Prostate gland (tissue), 2 donors: ENCODE measurements at regions not wholly inside any gene's neighbourhood (a gene's known extent, or its start where the extent isn't known, plus 50 kb on each side); places are given as distances from the start of the nearest gene placed in this dataset.
A peak's percentile ranks its signal among the peaks of the same experiment; 100 is the strongest.

Experiments
- DNase-seq: peaks from one replicate; pipeline ENCODE4 v3.0.0-alpha.2; 2019; ENCODE audit warnings: low spot score
- H3K27ac ChIP-seq, 2 donors: fragments of 200-600 bp; sonication (generic); 2 replicates each; pipeline ENCODE4 v1.5.1; 2017 to 2019
- H3K27me3 ChIP-seq: fragments of 200-600 bp; sonication (generic); replicated peaks from 2 replicates; pipeline ENCODE4 v1.5.1; 2019; ENCODE audit not compliant: insufficient read depth
- H3K36me3 ChIP-seq, 2 donors: fragments of 200-600 bp; sonication (generic); 1 replicate in 1 of 2; 2 replicates in 1 of 2; pipeline versions ENCODE4 v1.5.1 to v1.8.1; 2017 to 2019
- H3K4me1 ChIP-seq: fragments of 200-600 bp; sonication (generic); replicated peaks from 2 replicates; pipeline ENCODE4 v1.5.1; 2019
- H3K4me3 ChIP-seq, 2 donors: fragments of 200-600 bp; sonication (generic); 2 replicates each; pipeline ENCODE4 v1.5.1; 2017 to 2019
- H3K9me3 ChIP-seq: fragments of 200-600 bp; sonication (generic); 2 replicates; pipeline ENCODE4 v1.5.1; 2017
- CTCF ChIP-seq, 4 experiments: fragments of 200-600 bp in 2 of 4; fragments of 450-650 bp in 2 of 4; sonication (generic) in 2 of 4; IDR thresholded peaks; 1 replicate in 3 of 4; 2 replicates in 1 of 4; pipeline ENCODE4 v1.5.1; 2016 to 2019; ENCODE audit warnings: antibody characterized with exemption in 4 of 4, mild to moderate bottlenecking in 2 of 4, moderate library complexity in 2 of 4
- POLR2A ChIP-seq: fragments of 450-650 bp; IDR thresholded peaks from one replicate; pipeline ENCODE4 v1.6.1; 2016; ENCODE audit warnings: antibody characterized with exemption, mild to moderate bottlenecking
- POLR2AphosphoS5 ChIP-seq: sonication (generic); formaldehyde crosslinking; IDR thresholded peaks from one replicate; pipeline ENCODE4 v1.6.1; 2017; ENCODE audit warnings: antibody characterized with exemption
- WGBS: methylation state at CpG from one replicate; pipeline ENCODE4 v1.1.5; 2018; 5-methylcytosine and 5-hydroxymethylcytosine counted together
- intact Hi-C: fragments of 100-400 bp; cut with DNase I; formaldehyde crosslinking; loops from one replicate; pipeline ENCODE4 v1.14.2; 2022

- intact Hi-C loops = loop anchor here (5.0 kb wide), 2 partner anchors 241 to 401 kb away; partner anchors contain the start of gene RPGR
- Histone ChIP-seq H3K4me3 (no peak overlapping the region), H3K4me1 (no peaks in the 10 kb centered on the region), H3K27me3 (no peaks in the 10 kb centered on the region), H3K9me3 (no peaks in the 10 kb centered on the region), H3K36me3 (no peaks in the 10 kb centered on the region), H3K27ac (no peak overlapping the region)
- 27% methylated on average over 2 of the region's 2 CpGs for WGBS
- TF ChIP-seq POLR2AphosphoS5 (no peak), POLR2A (no peak), CTCF (IDR thresholded peaks at IDR 0.05) (peak in 3 of 4 experiments; percentile 35 to 72 (median 63))
- no peak for DNase-seq
Measured at GRCh38 chrX:37926700-37927099, 79.3 kb upstream of the DYNLT3 start.

- H3K4me1 ChIP-seq = no peaks in the 10 kb centered on the region
- H3K36me3 ChIP-seq = no peaks in the 10 kb centered on the region
- 86% methylated on average over 2 of the region's 2 CpGs for WGBS
- no peak for DNase-seq
- no peak for TF ChIP-seq POLR2A
- no peak for TF ChIP-seq POLR2AphosphoS5
- no peak for TF ChIP-seq CTCF (IDR thresholded peaks at IDR 0.05)
- no peaks in the 10 kb centered on the region for H3K9me3 ChIP-seq
- H3K4me3 ChIP-seq = no peak overlapping the region
- intact Hi-C loops = no loop called here
- H3K27me3 ChIP-seq = no peaks in the 10 kb centered on the region
- no peak overlapping the region for H3K27ac ChIP-seq
Measured at GRCh38 chrX:37942170-37942569, 64.2 kb upstream of the SYTL5 start.

- 48% methylated on average over 5 of the region's 6 CpGs for WGBS
- no peaks in the 10 kb centered on the region for H3K4me1 ChIP-seq
Measured at GRCh38 chrX:37943554-37944344, 62.6 kb upstream of the SYTL5 start.

GRCh38 chrX:37946197-37946596 lies 60.2 kb upstream of the SYTL5 start:
- 100% methylated on average over 1 of the region's 1 CpG for WGBS
- intact Hi-C loops = no loop called here

More at GRCh38 chrX:37943554-37944344, 62.6 kb upstream of the SYTL5 start:
- Histone ChIP-seq H3K27me3 (no peaks in the 10 kb centered on the region), H3K9me3 (no peaks in the 10 kb centered on the region), H3K27ac (no peak overlapping the region), H3K4me3 (no peak overlapping the region), H3K36me3 (no peaks in the 10 kb centered on the region)
- intact Hi-C loops = no loop called here
- TF ChIP-seq CTCF (IDR thresholded peaks at IDR 0.05) (no peak), POLR2A (no peak)
- DNase-seq = no peak

More at GRCh38 chrX:37946197-37946596, 60.2 kb upstream of the SYTL5 start:
- H3K27me3 ChIP-seq = no peaks in the 10 kb centered on the region
- no peaks in the 10 kb centered on the region for H3K36me3 ChIP-seq
- TF ChIP-seq CTCF (IDR thresholded peaks at IDR 0.05) = no peak
- no peak for TF ChIP-seq POLR2AphosphoS5
- no peak for TF ChIP-seq POLR2A
- no peak for DNase-seq
- H3K4me1 ChIP-seq = no peaks in the 10 kb centered on the region
- no peak overlapping the region for H3K27ac ChIP-seq
- no peak overlapping the region for H3K4me3 ChIP-seq
- no peaks in the 10 kb centered on the region for H3K9me3 ChIP-seq
